ENCODE measurements at regions not wholly inside any gene's neighbourhood (a gene's known extent, or its start where the extent isn't known, plus 50 kb on each side); places are given as distances from the start of the nearest gene placed in this dataset.

- no peak for DNase-seq (ENCODE audit: low spot score)
- TF ChIP-seq EGR1 (IDR thresholded peaks at IDR 0.05; ENCODE audit: low read depth in 2 of 2) (no peak), REST (IDR thresholded peaks at IDR 0.05) (no peak), FOXA1 (IDR thresholded peaks at IDR 0.05) (no peak), YY1 (IDR thresholded peaks at IDR 0.05) (no peak), JUND (IDR thresholded peaks at IDR 0.05) (no peak), RAD21 (IDR thresholded peaks at IDR 0.05) (no peak), FOXA2 (IDR thresholded peaks at IDR 0.05) (no peak), HNF4A (conservative IDR thresholded peaks at IDR 0.05) (no peak), NR2F2 (IDR thresholded peaks at IDR 0.05) (no peak), RXRA (IDR thresholded peaks at IDR 0.05) (no peak), SP1 (IDR thresholded peaks at IDR 0.05) (no peak), ATF3 (IDR thresholded peaks at IDR 0.05) (no peak), HNF4G (IDR thresholded peaks at IDR 0.05) (no peak), TAF1 (conservative IDR thresholded peaks at IDR 0.05) (no peak), GABPA (IDR thresholded peaks at IDR 0.05 in 1 of 2, conservative IDR thresholded peaks at IDR 0.05 in 1 of 2) (no peak), MAX (IDR thresholded peaks at IDR 0.05) (no peak)
- TF ChIP-seq, protein P1, sequence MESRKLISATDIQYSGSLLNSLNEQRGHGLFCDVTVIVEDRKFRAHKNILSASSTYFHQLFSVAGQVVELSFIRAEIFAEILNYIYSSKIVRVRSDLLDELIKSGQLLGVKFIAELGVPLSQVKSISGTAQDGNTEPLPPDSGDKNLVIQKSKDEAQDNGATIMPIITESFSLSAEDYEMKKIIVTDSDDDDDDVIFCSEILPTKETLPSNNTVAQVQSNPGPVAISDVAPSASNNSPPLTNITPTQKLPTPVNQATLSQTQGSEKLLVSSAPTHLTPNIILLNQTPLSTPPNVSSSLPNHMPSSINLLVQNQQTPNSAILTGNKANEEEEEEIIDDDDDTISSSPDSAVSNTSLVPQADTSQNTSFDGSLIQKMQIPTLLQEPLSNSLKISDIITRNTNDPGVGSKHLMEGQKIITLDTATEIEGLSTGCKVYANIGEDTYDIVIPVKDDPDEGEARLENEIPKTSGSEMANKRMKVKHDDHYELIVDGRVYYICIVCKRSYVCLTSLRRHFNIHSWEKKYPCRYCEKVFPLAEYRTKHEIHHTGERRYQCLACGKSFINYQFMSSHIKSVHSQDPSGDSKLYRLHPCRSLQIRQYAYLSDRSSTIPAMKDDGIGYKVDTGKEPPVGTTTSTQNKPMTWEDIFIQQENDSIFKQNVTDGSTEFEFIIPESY (IDR thresholded peaks at IDR 0.05) = no peak
- TF ChIP-seq, protein P2, sequence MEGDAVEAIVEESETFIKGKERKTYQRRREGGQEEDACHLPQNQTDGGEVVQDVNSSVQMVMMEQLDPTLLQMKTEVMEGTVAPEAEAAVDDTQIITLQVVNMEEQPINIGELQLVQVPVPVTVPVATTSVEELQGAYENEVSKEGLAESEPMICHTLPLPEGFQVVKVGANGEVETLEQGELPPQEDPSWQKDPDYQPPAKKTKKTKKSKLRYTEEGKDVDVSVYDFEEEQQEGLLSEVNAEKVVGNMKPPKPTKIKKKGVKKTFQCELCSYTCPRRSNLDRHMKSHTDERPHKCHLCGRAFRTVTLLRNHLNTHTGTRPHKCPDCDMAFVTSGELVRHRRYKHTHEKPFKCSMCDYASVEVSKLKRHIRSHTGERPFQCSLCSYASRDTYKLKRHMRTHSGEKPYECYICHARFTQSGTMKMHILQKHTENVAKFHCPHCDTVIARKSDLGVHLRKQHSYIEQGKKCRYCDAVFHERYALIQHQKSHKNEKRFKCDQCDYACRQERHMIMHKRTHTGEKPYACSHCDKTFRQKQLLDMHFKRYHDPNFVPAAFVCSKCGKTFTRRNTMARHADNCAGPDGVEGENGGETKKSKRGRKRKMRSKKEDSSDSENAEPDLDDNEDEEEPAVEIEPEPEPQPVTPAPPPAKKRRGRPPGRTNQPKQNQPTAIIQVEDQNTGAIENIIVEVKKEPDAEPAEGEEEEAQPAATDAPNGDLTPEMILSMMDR (IDR thresholded peaks at IDR 0.05; ENCODE audit: low read depth, low read length, missing input control) = no peak
- Histone ChIP-seq H3K36me3 (ENCODE audit: control insufficient read depth in 4 of 4, insufficient read depth in 3 of 4, low read depth in 1 of 4, low read length in 3 of 4) (no peaks in the 10 kb centered on the region), H3K4me3 (ENCODE audit: low read depth in 1 of 3, low read length in 3 of 3) (peak overlapping the region in 2 of 3 donors; percentile 43 to 56), H3K4me1 (ENCODE audit: control insufficient read depth in 4 of 4, insufficient read depth in 4 of 4, low read length in 3 of 4) (peaks cover 0 to 10% (median 0%) of the 10 kb centered on the region in 4 donors), H3K27me3 (ENCODE audit: control insufficient read depth in 4 of 4, insufficient read depth in 4 of 4, low read length in 3 of 4) (no peaks in the 10 kb centered on the region), H3K27ac (ENCODE audit: low read depth in 1 of 2, low read length in 2 of 2) (peak overlapping the region in 1 of 2 donors; percentile 28), H3K9me3 (ENCODE audit: control insufficient read depth in 4 of 4, low read length in 3 of 4) (no peaks in the 10 kb centered on the region), H3K9ac (ENCODE audit: low read depth in 1 of 2, low read length in 2 of 2) (no peak overlapping the region)
- 60% methylated on average over 4 of the region's 4 CpGs for WGBS
These were observed 276.2 kb downstream of the ASXL3 start for GRCh38 chr18:33854086-33854826.
